ENCODE measurements at regions not wholly inside any gene's neighbourhood (a gene's known extent, or its start where the extent isn't known, plus 50 kb on each side); places are given as distances from the start of the nearest gene placed in this dataset.
"Not testable (repeated sequence)": the region's sequence is repeated elsewhere in the genome, so short reads cannot be mapped to it uniquely, and the experiment has no call there.

- no peak overlapping the region for H3K9ac ChIP-seq (ENCODE audit: low read depth, low read length, poor library complexity)
- H3K23ac ChIP-seq (ENCODE audit: low read depth, low read length, poor library complexity) = no peak overlapping the region
- H3K14ac ChIP-seq (ENCODE audit: low read length) = no peak overlapping the region
- H3K18ac ChIP-seq (ENCODE audit: low read length) = peak overlapping the region; percentile 57
- WGBS, 2 donors (ENCODE audit: extremely low coverage in 2 of 2, insufficient read length in 2 of 2, insufficient replicate concordance in 1 of 2) = no CpG with 5 or more reads among the region's 11 CpGs
- no peak overlapping the region for H2BK120ac ChIP-seq (ENCODE audit: low read depth, low read length)
- H3K27ac ChIP-seq (replicated peaks; ENCODE audit: low read length) = no peak overlapping the region
- no peak overlapping the region for H3K4me3 ChIP-seq (ENCODE audit: low read length in 2 of 2)
- H3K27me3 ChIP-seq (ENCODE audit: control insufficient read depth in 3 of 3, insufficient read depth in 3 of 3, low read depth in 1 of 3, low read length in 3 of 3) = no peaks in the 10 kb centered on the region
- H3K9me3 ChIP-seq (replicated peaks in 1 of 2; ENCODE audit: control insufficient read depth in 2 of 2, insufficient read depth in 1 of 2, low read depth in 1 of 2, low read length in 2 of 2) = no peaks in the 10 kb centered on the region
- H4K91ac ChIP-seq (ENCODE audit: low read depth, low read length, poor library complexity) = no peak overlapping the region
- no peaks in the 10 kb centered on the region for H3K4me1 ChIP-seq (ENCODE audit: control insufficient read depth in 2 of 2, insufficient read depth in 1 of 2, low read depth in 1 of 2, low read length in 2 of 2)
- no peak overlapping the region for H2AFZ ChIP-seq (ENCODE audit: low read length)
- no peak overlapping the region for H3K4ac ChIP-seq (ENCODE audit: low read length)
- H3K36me3 ChIP-seq (replicated peaks in 1 of 2; ENCODE audit: control insufficient read depth in 2 of 2, insufficient read depth in 2 of 2, low read length in 2 of 2) = no peaks in the 10 kb centered on the region
- no peak overlapping the region for H3K4me2 ChIP-seq (ENCODE audit: insufficient read depth, low read length, poor library complexity, severe bottlenecking)
- H3K79me1 ChIP-seq (ENCODE audit: low read depth, low read length) = no peaks in the 10 kb centered on the region
- no peak overlapping the region for H4K8ac ChIP-seq (ENCODE audit: low read depth, low read length)
- DNase-seq (ENCODE audit: low spot score) = no peak
- H2BK5ac ChIP-seq (ENCODE audit: low read length) = no peak overlapping the region
- H2BK12ac ChIP-seq (ENCODE audit: low read length) = no peak overlapping the region
- peak overlapping the region; percentile 52 for H2AK5ac ChIP-seq (ENCODE audit: low read depth, low read length)
- no peak overlapping the region for H2BK15ac ChIP-seq (ENCODE audit: low read length)
Measured at GRCh38 chr16:63403792-63404191, 1367.6 kb upstream of the CDH8 start.

- H3K36me3 ChIP-seq (replicated peaks in 1 of 2; ENCODE audit: control insufficient read depth in 2 of 2, insufficient read depth in 2 of 2, low read length in 2 of 2); H3K27me3 ChIP-seq (ENCODE audit: control insufficient read depth in 3 of 3, insufficient read depth in 3 of 3, low read depth in 1 of 3, low read length in 3 of 3); H3K14ac ChIP-seq (ENCODE audit: low read length); H4K91ac ChIP-seq (ENCODE audit: low read depth, low read length, poor library complexity); H3K4me1 ChIP-seq (ENCODE audit: control insufficient read depth in 2 of 2, insufficient read depth in 1 of 2, low read depth in 1 of 2, low read length in 2 of 2); H3K9me3 ChIP-seq (replicated peaks in 1 of 2; ENCODE audit: control insufficient read depth in 2 of 2, insufficient read depth in 1 of 2, low read depth in 1 of 2, low read length in 2 of 2); H2AFZ ChIP-seq (ENCODE audit: low read length); H3K4me2 ChIP-seq (ENCODE audit: insufficient read depth, low read length, poor library complexity, severe bottlenecking); H3K4ac ChIP-seq (ENCODE audit: low read length); DNase-seq (ENCODE audit: low spot score); H3K27ac ChIP-seq (replicated peaks; ENCODE audit: low read length); H2BK15ac ChIP-seq (ENCODE audit: low read length); H2BK5ac ChIP-seq (ENCODE audit: low read length); H3K79me1 ChIP-seq (ENCODE audit: low read depth, low read length); H2AK5ac ChIP-seq (ENCODE audit: low read depth, low read length); H4K8ac ChIP-seq (ENCODE audit: low read depth, low read length); H2BK12ac ChIP-seq (ENCODE audit: low read length); H3K23ac ChIP-seq (ENCODE audit: low read depth, low read length, poor library complexity); H3K18ac ChIP-seq (ENCODE audit: low read length); H3K4me3 ChIP-seq (ENCODE audit: low read length in 2 of 2); H2BK120ac ChIP-seq (ENCODE audit: low read depth, low read length); H3K9ac ChIP-seq (ENCODE audit: low read depth, low read length, poor library complexity): not testable (repeated sequence)
- WGBS, 2 donors (ENCODE audit: extremely low coverage in 2 of 2, insufficient read length in 2 of 2, insufficient replicate concordance in 1 of 2) = no CpG with 5 or more reads among the region's 18 CpGs
Measured at GRCh38 chr16:63388277-63388676, 1352.0 kb upstream of the CDH8 start.

- no peak overlapping the region for H3K14ac ChIP-seq (ENCODE audit: low read length)
- peak overlapping the region; percentile 71 for H2AFZ ChIP-seq (ENCODE audit: low read length)
- H3K9ac ChIP-seq (ENCODE audit: low read depth, low read length, poor library complexity) = no peak overlapping the region
- no peak overlapping the region for H2BK120ac ChIP-seq (ENCODE audit: low read depth, low read length)
- no peaks in the 10 kb centered on the region for H3K9me3 ChIP-seq (replicated peaks in 1 of 2; ENCODE audit: control insufficient read depth in 2 of 2, insufficient read depth in 1 of 2, low read depth in 1 of 2, low read length in 2 of 2)
- no peak overlapping the region for H2BK12ac ChIP-seq (ENCODE audit: low read length)
- no peaks in the 10 kb centered on the region for H3K79me1 ChIP-seq (ENCODE audit: low read depth, low read length)
- H2BK5ac ChIP-seq (ENCODE audit: low read length) = no peak overlapping the region
- peaks cover 0 to 1% of the 10 kb centered on the region in 2 donors for H3K4me1 ChIP-seq (ENCODE audit: control insufficient read depth in 2 of 2, insufficient read depth in 1 of 2, low read depth in 1 of 2, low read length in 2 of 2)
- no peak overlapping the region for H3K4me3 ChIP-seq (ENCODE audit: low read length in 2 of 2)
- DNase-seq (ENCODE audit: low spot score) = no peak
- WGBS, 2 donors (ENCODE audit: extremely low coverage in 2 of 2, insufficient read length in 2 of 2, insufficient replicate concordance in 1 of 2) = no CpG with 5 or more reads among the region's 7 CpGs
- H2BK15ac ChIP-seq (ENCODE audit: low read length) = no peak overlapping the region
- H3K27ac ChIP-seq (replicated peaks; ENCODE audit: low read length) = no peak overlapping the region
- no peak overlapping the region for H4K8ac ChIP-seq (ENCODE audit: low read depth, low read length)
- no peaks in the 10 kb centered on the region for H3K27me3 ChIP-seq (ENCODE audit: control insufficient read depth in 3 of 3, insufficient read depth in 3 of 3, low read depth in 1 of 3, low read length in 3 of 3)
- no peaks in the 10 kb centered on the region for H3K36me3 ChIP-seq (replicated peaks in 1 of 2; ENCODE audit: control insufficient read depth in 2 of 2, insufficient read depth in 2 of 2, low read length in 2 of 2)
- no peak overlapping the region for H3K18ac ChIP-seq (ENCODE audit: low read length)
- no peak overlapping the region for H2AK5ac ChIP-seq (ENCODE audit: low read depth, low read length)
- no peak overlapping the region for H4K91ac ChIP-seq (ENCODE audit: low read depth, low read length, poor library complexity)
- no peak overlapping the region for H3K4me2 ChIP-seq (ENCODE audit: insufficient read depth, low read length, poor library complexity, severe bottlenecking)
- H3K4ac ChIP-seq (ENCODE audit: low read length) = no peak overlapping the region
- no peak overlapping the region for H3K23ac ChIP-seq (ENCODE audit: low read depth, low read length, poor library complexity)
Measured at GRCh38 chr16:63385714-63386432, 1349.6 kb upstream of the CDH8 start.

- Histone ChIP-seq H3K4me2 (ENCODE audit: insufficient read depth, low read length, poor library complexity, severe bottlenecking) (no peak overlapping the region), H3K27me3 (ENCODE audit: control insufficient read depth in 3 of 3, insufficient read depth in 3 of 3, low read depth in 1 of 3, low read length in 3 of 3) (no peaks in the 10 kb centered on the region), H4K91ac (ENCODE audit: low read depth, low read length, poor library complexity) (no peak overlapping the region), H3K4me3 (ENCODE audit: low read length in 2 of 2) (no peak overlapping the region), H2BK120ac (ENCODE audit: low read depth, low read length) (no peak overlapping the region), H3K4ac (ENCODE audit: low read length) (no peak overlapping the region), H3K18ac (ENCODE audit: low read length) (no peak overlapping the region), H2AK5ac (ENCODE audit: low read depth, low read length) (no peak overlapping the region), H2AFZ (ENCODE audit: low read length) (no peak overlapping the region), H3K36me3 (replicated peaks in 1 of 2; ENCODE audit: control insufficient read depth in 2 of 2, insufficient read depth in 2 of 2, low read length in 2 of 2) (no peaks in the 10 kb centered on the region), H3K4me1 (ENCODE audit: control insufficient read depth in 2 of 2, insufficient read depth in 1 of 2, low read depth in 1 of 2, low read length in 2 of 2) (peaks cover 0 to 9% of the 10 kb centered on the region in 2 donors), H3K79me1 (ENCODE audit: low read depth, low read length) (no peaks in the 10 kb centered on the region), H4K8ac (ENCODE audit: low read depth, low read length) (no peak overlapping the region), H3K14ac (ENCODE audit: low read length) (no peak overlapping the region), H3K23ac (ENCODE audit: low read depth, low read length, poor library complexity) (no peak overlapping the region), H2BK12ac (ENCODE audit: low read length) (no peak overlapping the region), H2BK5ac (ENCODE audit: low read length) (no peak overlapping the region), H3K9me3 (replicated peaks in 1 of 2; ENCODE audit: control insufficient read depth in 2 of 2, insufficient read depth in 1 of 2, low read depth in 1 of 2, low read length in 2 of 2) (peaks cover 0 to 7% of the 10 kb centered on the region in 2 donors), H3K27ac (replicated peaks; ENCODE audit: low read length) (no peak overlapping the region), H3K9ac (ENCODE audit: low read depth, low read length, poor library complexity) (no peak overlapping the region), H2BK15ac (ENCODE audit: low read length) (no peak overlapping the region)
- DNase-seq (ENCODE audit: low spot score) = no peak
- no CpG with 5 or more reads among the region's 1 CpG for WGBS, 2 donors (ENCODE audit: extremely low coverage in 2 of 2, insufficient read length in 2 of 2, insufficient replicate concordance in 1 of 2)
Measured at GRCh38 chr16:63373744-63374143, 1337.5 kb upstream of the CDH8 start.
